GM23338 (cell line): ENCODE measurements at regions not wholly inside any gene's neighbourhood (a gene's known extent, or its start where the extent isn't known, plus 50 kb on each side); places are given as distances from the start of the nearest gene placed in this dataset.

ENCODE experiments used
- ATAC-seq: fragments of 200-7000 bp; cut with Tn5 transposase; 3 replicates; pipeline ENCODE4 v1.9.1; 2020
- DNase-seq: peaks from one replicate; pipeline ENCODE4 v3.0.0-alpha.2; 2015; ENCODE audit warnings: low spot score
- H2AFZ ChIP-seq: fragments of 200-600 bp; sonication (generic); 2 replicates; pipeline ENCODE4 v1.8.0; 2016; ENCODE audit warnings: antibody characterized with exemption, mild to moderate bottlenecking, moderate library complexity
- H3F3A ChIP-seq: fragments of 200-600 bp; sonication (generic); replicated peaks from 2 replicates; pipeline ENCODE4 v1.8.0; 2017; ENCODE audit warnings: antibody characterized with exemption, mixed run types, low read depth
- H3K27ac ChIP-seq: fragments of 200-600 bp; sonication (generic); 2 replicates; pipeline ENCODE4 v1.6.1; 2016; ENCODE audit warnings: low read depth
- H3K27me3 ChIP-seq: fragments of 200-600 bp; sonication (generic); 2 replicates; pipeline ENCODE4 v1.8.0; 2016; ENCODE audit warnings: mild to moderate bottlenecking, mixed run types, moderate library complexity; ENCODE audit not compliant: insufficient read depth
- H3K36me3 ChIP-seq: fragments of 200-600 bp; sonication (generic); 2 replicates; pipeline ENCODE4 v1.8.0; 2016; ENCODE audit warnings: mild to moderate bottlenecking; ENCODE audit not compliant: insufficient read depth
- H3K4me1 ChIP-seq: fragments of 200-600 bp; sonication (generic); 2 replicates; pipeline ENCODE4 v1.8.0; 2016; ENCODE audit warnings: mild to moderate bottlenecking, moderate library complexity; ENCODE audit not compliant: insufficient read depth
- H3K4me2 ChIP-seq: fragments of 200-600 bp; sonication (generic); 2 replicates; pipeline ENCODE4 v1.7.1; 2017; ENCODE audit warnings: mixed run types
- H3K4me3 ChIP-seq: fragments of 200-600 bp; sonication (generic); 2 replicates; pipeline ENCODE4 v1.6.1; 2016; ENCODE audit warnings: mixed run types
- H3K79me2 ChIP-seq: fragments of 200-600 bp; sonication (generic); replicated peaks from 2 replicates; pipeline ENCODE4 v1.8.0; 2017; ENCODE audit warnings: mild to moderate bottlenecking; ENCODE audit not compliant: insufficient read depth
- H3K9me2 ChIP-seq: fragments of 200-600 bp; sonication (generic); 2 replicates; pipeline ENCODE4 v1.8.0; 2017; ENCODE audit not compliant: insufficient read depth
- H4K20me1 ChIP-seq: fragments of 200-600 bp; sonication (generic); replicated peaks from 2 replicates; pipeline ENCODE4 v1.8.0; 2017; ENCODE audit warnings: mild to moderate bottlenecking; ENCODE audit not compliant: insufficient read depth
- H3K27ac Mint-ChIP-seq: 2 replicates; pipeline ENCODE4 v1.8.0; 2020; ENCODE audit warnings: inconsistent platforms, mild to moderate bottlenecking, moderate library complexity, mixed read lengths
- H3K27me3 Mint-ChIP-seq: 3 replicates; pipeline ENCODE4 v1.8.0; 2022; ENCODE audit warnings: low read depth, mild to moderate bottlenecking, moderate library complexity, mixed read lengths, inconsistent platforms; ENCODE audit not compliant: insufficient read depth, poor library complexity
- H3K36me3 Mint-ChIP-seq: 3 replicates; pipeline ENCODE4 v1.8.0; 2021; ENCODE audit warnings: low read depth, mild to moderate bottlenecking, inconsistent platforms, moderate library complexity, mixed read lengths
- H3K4me1 Mint-ChIP-seq: 3 replicates; pipeline ENCODE4 v1.8.0; 2020; ENCODE audit warnings: mild to moderate bottlenecking, inconsistent platforms, mixed read lengths
- H3K4me3 Mint-ChIP-seq: 3 replicates; pipeline ENCODE4 v1.8.0; 2021; ENCODE audit warnings: moderate library complexity, mild to moderate bottlenecking, inconsistent platforms, mixed read lengths
- H3K9me3 Mint-ChIP-seq: 3 replicates; pipeline ENCODE4 v1.8.0; 2020; ENCODE audit warnings: moderate library complexity, mild to moderate bottlenecking, inconsistent platforms, mixed read lengths
- ZNF114 ChIP-seq: fragments of 250-450 bp; sonication (Bioruptor Pico); IDR thresholded peaks from 2 replicates; pipeline ENCODE4 v1.5.0; 2020; ENCODE audit warnings: mild to moderate bottlenecking, moderate library complexity
- ZNF331 ChIP-seq: fragments of 250-450 bp; sonication (Bioruptor Pico); IDR thresholded peaks from 2 replicates; pipeline ENCODE4 v1.5.0; 2020; ENCODE audit warnings: low read depth, mild to moderate bottlenecking, moderate library complexity
- TF ChIP-seq, protein P1 (sequence below): IDR thresholded peaks from one replicate; pipeline ENCODE4 v1.6.1; 2018; ENCODE audit warnings: antibody characterized with exemption; ENCODE audit not compliant: unreplicated experiment
- TF ChIP-seq, protein P2 (sequence below): IDR thresholded peaks from 2 replicates; pipeline ENCODE4 v1.6.1; 2016; ENCODE audit warnings: antibody characterized with exemption
- TF ChIP-seq, protein P3 (sequence below), 2 experiments: fragments of 200-600 bp in 1 of 2; sonication (generic) in 1 of 2; conservative IDR thresholded peaks; 2 replicates each; pipeline versions ENCODE4 v1.5.1 to v1.6.1; 2016 to 2017; ENCODE audit warnings: antibody characterized with exemption in 2 of 2, low read depth in 2 of 2, mild to moderate bottlenecking in 2 of 2, moderate library complexity in 1 of 2
- TF ChIP-seq, protein P4 (sequence below): fragments of 250-450 bp; sonication (Bioruptor Pico); IDR thresholded peaks from 2 replicates; pipeline ENCODE4 v1.5.0; 2020; ENCODE audit warnings: mild to moderate bottlenecking, moderate library complexity

DNA sequence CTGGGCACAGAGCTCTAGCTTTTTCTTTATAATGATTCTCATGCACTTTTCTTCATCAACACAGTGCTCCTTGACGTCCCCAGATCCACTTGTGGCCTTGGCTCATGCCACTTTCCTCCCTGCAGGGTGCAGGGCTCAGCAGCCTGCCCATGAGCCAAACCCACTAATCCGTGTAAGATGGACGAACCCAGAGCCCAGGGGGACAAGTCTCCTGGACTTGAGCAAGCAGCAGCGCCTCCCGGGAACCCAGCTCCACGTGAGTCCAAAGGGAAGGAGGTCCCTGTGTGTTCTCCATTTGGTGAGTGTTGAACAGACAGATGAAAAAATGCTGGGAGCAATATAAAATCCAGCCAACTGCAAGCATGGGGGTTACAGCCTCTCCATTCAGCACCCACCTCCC, 470.6 kb upstream of the HS6ST1 start:
- ATAC-seq, result no peak
- H3K27me3 ChIP-seq, result no peaks in the 10 kb centered on the region
- DNase-seq, result no peak
- no peak overlapping the region for H3K4me2 ChIP-seq
- H3K4me3 ChIP-seq, result no peak overlapping the region
- H3K4me1 ChIP-seq, result peaks cover 7% of the 10 kb centered on the region; the same call in 1 of the 2 replicates
- Mint-ChIP-seq H3K4me1 (peaks cover 14% of the 10 kb centered on the region; the same call in 2 of the 3 replicates), H3K4me3 (no peak overlapping the region), H3K9me3 (peaks cover 2% of the 10 kb centered on the region; the same call in 2 of the 3 replicates), H3K27me3 (peaks cover 2% of the 10 kb centered on the region), H3K27ac (no peak overlapping the region), H3K36me3 (no peaks in the 10 kb centered on the region)
- no peaks in the 10 kb centered on the region for H3K9me2 ChIP-seq
- H3K79me2 ChIP-seq, result no peaks in the 10 kb centered on the region
- no peaks in the 10 kb centered on the region for H4K20me1 ChIP-seq
- no peaks in the 10 kb centered on the region for H3K36me3 ChIP-seq
- no peak overlapping the region for H3K27ac ChIP-seq
- TF ChIP-seq ZNF114 (CRISPR knock-in tag) (no peak), ZNF331 (no peak)
- TF ChIP-seq, protein P1, sequence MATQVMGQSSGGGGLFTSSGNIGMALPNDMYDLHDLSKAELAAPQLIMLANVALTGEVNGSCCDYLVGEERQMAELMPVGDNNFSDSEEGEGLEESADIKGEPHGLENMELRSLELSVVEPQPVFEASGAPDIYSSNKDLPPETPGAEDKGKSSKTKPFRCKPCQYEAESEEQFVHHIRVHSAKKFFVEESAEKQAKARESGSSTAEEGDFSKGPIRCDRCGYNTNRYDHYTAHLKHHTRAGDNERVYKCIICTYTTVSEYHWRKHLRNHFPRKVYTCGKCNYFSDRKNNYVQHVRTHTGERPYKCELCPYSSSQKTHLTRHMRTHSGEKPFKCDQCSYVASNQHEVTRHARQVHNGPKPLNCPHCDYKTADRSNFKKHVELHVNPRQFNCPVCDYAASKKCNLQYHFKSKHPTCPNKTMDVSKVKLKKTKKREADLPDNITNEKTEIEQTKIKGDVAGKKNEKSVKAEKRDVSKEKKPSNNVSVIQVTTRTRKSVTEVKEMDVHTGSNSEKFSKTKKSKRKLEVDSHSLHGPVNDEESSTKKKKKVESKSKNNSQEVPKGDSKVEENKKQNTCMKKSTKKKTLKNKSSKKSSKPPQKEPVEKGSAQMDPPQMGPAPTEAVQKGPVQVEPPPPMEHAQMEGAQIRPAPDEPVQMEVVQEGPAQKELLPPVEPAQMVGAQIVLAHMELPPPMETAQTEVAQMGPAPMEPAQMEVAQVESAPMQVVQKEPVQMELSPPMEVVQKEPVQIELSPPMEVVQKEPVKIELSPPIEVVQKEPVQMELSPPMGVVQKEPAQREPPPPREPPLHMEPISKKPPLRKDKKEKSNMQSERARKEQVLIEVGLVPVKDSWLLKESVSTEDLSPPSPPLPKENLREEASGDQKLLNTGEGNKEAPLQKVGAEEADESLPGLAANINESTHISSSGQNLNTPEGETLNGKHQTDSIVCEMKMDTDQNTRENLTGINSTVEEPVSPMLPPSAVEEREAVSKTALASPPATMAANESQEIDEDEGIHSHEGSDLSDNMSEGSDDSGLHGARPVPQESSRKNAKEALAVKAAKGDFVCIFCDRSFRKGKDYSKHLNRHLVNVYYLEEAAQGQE, result no peak
- TF ChIP-seq, protein P2, sequence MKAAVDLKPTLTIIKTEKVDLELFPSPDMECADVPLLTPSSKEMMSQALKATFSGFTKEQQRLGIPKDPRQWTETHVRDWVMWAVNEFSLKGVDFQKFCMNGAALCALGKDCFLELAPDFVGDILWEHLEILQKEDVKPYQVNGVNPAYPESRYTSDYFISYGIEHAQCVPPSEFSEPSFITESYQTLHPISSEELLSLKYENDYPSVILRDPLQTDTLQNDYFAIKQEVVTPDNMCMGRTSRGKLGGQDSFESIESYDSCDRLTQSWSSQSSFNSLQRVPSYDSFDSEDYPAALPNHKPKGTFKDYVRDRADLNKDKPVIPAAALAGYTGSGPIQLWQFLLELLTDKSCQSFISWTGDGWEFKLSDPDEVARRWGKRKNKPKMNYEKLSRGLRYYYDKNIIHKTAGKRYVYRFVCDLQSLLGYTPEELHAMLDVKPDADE, result no peak
- H3F3A ChIP-seq, result no peaks in the 10 kb centered on the region
- H2AFZ ChIP-seq, result no peak overlapping the region

DNA sequence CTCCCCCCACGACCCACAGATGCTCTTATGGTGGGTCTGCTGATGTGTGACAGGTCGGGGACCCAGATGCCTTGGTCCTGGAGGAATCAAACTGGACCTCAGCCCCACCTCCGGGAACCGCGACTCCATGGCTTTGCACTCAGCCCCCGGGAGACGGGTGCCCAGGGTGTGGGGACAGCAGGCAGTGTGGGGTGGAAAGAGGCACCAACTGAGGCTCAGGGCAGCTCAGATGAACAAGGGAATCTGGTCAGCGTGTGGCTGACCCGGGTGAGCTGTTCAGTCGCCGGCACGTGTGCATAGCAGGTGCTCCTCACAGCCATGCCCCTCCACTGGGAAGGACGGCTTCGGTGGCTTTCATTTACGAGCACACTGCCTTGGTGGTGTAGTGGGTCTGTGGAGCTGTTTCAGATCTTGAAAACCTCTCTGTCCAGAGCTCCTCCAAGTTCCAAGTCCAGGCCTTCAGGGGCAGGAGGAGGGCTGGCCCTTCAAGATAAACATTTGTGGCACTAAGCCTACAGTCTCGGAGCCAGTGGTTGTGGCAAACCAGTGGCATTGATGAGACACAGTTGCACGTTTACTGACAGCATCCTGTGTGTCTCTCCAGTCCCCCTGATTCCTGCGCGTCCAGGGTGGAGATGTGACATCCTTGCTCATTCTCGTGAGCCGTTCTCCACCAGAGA, 471.2 kb upstream of the HS6ST1 start:
- Histone ChIP-seq H3K4me3 (no peak overlapping the region), H3K4me1 (peaks cover 7% of the 10 kb centered on the region; the same call in 1 of the 2 replicates), H3K9me2 (no peaks in the 10 kb centered on the region), H3K4me2 (no peak overlapping the region), H4K20me1 (no peaks in the 10 kb centered on the region), H3K27me3 (no peaks in the 10 kb centered on the region), H3F3A (no peaks in the 10 kb centered on the region), H3K79me2 (no peaks in the 10 kb centered on the region), H2AFZ (no peak overlapping the region), H3K27ac (no peak overlapping the region), H3K36me3 (no peaks in the 10 kb centered on the region)
- no peaks in the 10 kb centered on the region for H3K36me3 Mint-ChIP-seq
- DNase-seq, result no peak
- no peak for ATAC-seq
- H3K4me3 Mint-ChIP-seq, result no peak overlapping the region
- H3K27me3 Mint-ChIP-seq, result peaks cover 4% of the 10 kb centered on the region
- H3K9me3 Mint-ChIP-seq, result peaks cover 2% of the 10 kb centered on the region; the same call in 2 of the 3 replicates
- H3K27ac Mint-ChIP-seq, result no peak overlapping the region
- H3K4me1 Mint-ChIP-seq, result peaks cover 14% of the 10 kb centered on the region; the same call in 2 of the 3 replicates
- TF ChIP-seq, protein P3, sequence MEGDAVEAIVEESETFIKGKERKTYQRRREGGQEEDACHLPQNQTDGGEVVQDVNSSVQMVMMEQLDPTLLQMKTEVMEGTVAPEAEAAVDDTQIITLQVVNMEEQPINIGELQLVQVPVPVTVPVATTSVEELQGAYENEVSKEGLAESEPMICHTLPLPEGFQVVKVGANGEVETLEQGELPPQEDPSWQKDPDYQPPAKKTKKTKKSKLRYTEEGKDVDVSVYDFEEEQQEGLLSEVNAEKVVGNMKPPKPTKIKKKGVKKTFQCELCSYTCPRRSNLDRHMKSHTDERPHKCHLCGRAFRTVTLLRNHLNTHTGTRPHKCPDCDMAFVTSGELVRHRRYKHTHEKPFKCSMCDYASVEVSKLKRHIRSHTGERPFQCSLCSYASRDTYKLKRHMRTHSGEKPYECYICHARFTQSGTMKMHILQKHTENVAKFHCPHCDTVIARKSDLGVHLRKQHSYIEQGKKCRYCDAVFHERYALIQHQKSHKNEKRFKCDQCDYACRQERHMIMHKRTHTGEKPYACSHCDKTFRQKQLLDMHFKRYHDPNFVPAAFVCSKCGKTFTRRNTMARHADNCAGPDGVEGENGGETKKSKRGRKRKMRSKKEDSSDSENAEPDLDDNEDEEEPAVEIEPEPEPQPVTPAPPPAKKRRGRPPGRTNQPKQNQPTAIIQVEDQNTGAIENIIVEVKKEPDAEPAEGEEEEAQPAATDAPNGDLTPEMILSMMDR (conservative IDR thresholded peaks at IDR 0.05; ENCODE audit: low read depth in 2 of 2), result no peak
- TF ChIP-seq, protein P4, sequence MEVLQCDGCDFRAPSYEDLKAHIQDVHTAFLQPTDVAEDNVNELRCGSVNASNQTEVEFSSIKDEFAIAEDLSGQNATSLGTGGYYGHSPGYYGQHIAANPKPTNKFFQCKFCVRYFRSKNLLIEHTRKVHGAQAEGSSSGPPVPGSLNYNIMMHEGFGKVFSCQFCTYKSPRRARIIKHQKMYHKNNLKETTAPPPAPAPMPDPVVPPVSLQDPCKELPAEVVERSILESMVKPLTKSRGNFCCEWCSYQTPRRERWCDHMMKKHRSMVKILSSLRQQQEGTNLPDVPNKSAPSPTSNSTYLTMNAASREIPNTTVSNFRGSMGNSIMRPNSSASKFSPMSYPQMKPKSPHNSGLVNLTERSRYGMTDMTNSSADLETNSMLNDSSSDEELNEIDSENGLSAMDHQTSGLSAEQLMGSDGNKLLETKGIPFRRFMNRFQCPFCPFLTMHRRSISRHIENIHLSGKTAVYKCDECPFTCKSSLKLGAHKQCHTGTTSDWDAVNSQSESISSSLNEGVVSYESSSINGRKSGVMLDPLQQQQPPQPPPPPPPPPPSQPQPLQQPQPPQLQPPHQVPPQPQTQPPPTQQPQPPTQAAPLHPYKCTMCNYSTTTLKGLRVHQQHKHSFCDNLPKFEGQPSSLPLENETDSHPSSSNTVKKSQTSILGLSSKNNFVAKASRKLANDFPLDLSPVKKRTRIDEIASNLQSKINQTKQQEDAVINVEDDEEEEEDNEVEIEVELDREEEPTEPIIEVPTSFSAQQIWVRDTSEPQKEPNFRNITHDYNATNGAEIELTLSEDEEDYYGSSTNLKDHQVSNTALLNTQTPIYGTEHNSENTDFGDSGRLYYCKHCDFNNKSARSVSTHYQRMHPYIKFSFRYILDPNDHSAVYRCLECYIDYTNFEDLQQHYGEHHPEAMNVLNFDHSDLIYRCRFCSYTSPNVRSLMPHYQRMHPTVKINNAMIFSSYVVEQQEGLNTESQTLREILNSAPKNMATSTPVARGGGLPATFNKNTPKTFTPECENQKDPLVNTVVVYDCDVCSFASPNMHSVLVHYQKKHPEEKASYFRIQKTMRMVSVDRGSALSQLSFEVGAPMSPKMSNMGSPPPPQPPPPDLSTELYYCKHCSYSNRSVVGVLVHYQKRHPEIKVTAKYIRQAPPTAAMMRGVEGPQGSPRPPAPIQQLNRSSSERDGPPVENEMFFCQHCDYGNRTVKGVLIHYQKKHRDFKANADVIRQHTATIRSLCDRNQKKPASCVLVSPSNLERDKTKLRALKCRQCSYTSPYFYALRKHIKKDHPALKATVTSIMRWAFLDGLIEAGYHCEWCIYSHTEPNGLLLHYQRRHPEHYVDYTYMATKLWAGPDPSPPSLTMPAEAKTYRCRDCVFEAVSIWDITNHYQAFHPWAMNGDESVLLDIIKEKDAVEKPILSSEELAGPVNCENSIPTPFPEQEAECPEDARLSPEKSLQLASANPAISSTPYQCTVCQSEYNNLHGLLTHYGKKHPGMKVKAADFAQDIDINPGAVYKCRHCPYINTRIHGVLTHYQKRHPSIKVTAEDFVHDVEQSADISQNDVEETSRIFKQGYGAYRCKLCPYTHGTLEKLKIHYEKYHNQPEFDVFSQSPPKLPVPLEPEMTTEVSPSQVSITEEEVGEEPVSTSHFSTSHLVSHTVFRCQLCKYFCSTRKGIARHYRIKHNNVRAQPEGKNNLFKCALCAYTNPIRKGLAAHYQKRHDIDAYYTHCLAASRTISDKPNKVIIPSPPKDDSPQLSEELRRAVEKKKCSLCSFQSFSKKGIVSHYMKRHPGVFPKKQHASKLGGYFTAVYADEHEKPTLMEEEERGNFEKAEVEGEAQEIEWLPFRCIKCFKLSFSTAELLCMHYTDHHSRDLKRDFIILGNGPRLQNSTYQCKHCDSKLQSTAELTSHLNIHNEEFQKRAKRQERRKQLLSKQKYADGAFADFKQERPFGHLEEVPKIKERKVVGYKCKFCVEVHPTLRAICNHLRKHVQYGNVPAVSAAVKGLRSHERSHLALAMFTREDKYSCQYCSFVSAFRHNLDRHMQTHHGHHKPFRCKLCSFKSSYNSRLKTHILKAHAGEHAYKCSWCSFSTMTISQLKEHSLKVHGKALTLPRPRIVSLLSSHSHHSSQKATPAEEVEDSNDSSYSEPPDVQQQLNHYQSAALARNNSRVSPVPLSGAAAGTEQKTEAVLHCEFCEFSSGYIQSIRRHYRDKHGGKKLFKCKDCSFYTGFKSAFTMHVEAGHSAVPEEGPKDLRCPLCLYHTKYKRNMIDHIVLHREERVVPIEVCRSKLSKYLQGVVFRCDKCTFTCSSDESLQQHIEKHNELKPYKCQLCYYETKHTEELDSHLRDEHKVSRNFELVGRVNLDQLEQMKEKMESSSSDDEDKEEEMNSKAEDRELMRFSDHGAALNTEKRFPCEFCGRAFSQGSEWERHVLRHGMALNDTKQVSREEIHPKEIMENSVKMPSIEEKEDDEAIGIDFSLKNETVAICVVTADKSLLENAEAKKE (CRISPR knock-in tag), result no peak
- TF ChIP-seq, protein P2, result no peak
